AG20443 (cell line): ENCODE measurements at regions not wholly inside any gene's neighbourhood (a gene's known extent, or its start where the extent isn't known, plus 50 kb on each side); places are given as distances from the start of the nearest gene placed in this dataset.

Experiments
- DNase-seq: peaks from one replicate; pipeline ENCODE4 v3.0.0; 2012; ENCODE audit warnings: low spot score, mixed read lengths

GRCh38 chr18:27467073-27467472 is 282.0 kb upstream of the CHST9 start:
- no peak for DNase-seq

- no peak for DNase-seq
Observed at GRCh38 chr18:27461957-27462356, 276.8 kb upstream of the CHST9 start.

- DNase-seq = no peak
Observed at GRCh38 chr18:27449104-27449503, 264.0 kb upstream of the CHST9 start.

- DNase-seq = no peak
Observed at GRCh38 chr18:27447930-27448329, 262.8 kb upstream of the CHST9 start.

GRCh38 chr18:27447451-27447881 is 262.4 kb upstream of the CHST9 start:
- no peak for DNase-seq

- DNase-seq = no peak
Observed at GRCh38 chr18:27430595-27430994, 245.5 kb upstream of the CHST9 start.

GRCh38 chr18:27428716-27429475 is 243.8 kb upstream of the CHST9 start:
- DNase-seq = no peak

GRCh38 chr18:27428120-27428519 is 243.0 kb upstream of the CHST9 start:
- DNase-seq = no peak

GRCh38 chr18:27423581-27423980 is 238.5 kb upstream of the CHST9 start:
- no peak for DNase-seq

DNA sequence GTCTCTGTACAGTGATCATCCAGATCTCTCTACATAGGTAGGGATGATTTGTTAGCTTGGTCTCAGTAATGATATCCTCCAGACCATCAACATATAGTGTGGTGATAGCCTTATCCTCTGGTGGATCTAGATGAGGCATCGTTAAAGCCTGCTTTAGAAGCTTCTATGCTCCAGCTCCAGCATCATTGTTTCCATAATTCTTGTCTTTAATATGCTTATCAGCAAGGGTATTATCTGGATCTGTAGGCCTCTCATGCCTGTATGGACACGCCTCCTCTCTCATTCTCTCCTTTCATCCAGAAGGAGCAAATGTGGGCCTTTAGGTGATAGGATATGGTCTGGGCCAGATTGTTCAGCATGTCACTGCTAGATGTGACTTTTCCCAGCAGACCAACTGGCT is 234.5 kb upstream of the CHST9 start:
- DNase-seq = no peak

GRCh38 chr18:27415495-27415894 is 230.4 kb upstream of the CHST9 start:
- no peak for DNase-seq

DNA sequence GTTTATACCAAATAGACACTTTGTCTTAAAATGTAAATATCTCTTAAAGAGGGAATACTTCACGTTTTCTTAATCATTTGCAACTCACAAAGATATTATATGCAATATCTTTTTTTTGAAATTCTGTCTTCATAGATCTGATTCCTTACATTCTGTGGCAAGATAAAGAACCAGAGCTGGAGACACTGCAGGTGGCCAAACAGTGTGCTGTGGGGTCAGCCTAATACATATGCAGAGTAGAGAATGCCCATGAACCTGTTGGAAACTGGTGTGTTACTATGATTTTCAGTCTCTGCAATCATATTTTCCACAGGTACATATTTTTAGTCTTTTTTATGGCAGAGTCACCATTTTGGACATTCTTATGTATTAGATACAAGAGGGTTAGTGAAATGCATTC is 229.6 kb upstream of the CHST9 start:
- DNase-seq = no peak

- DNase-seq = peak; percentile 9
Observed at GRCh38 chr18:27413495-27414401, 228.6 kb upstream of the CHST9 start.

- DNase-seq = no peak
Observed at GRCh38 chr18:27412556-27412955, 227.4 kb upstream of the CHST9 start.

DNA sequence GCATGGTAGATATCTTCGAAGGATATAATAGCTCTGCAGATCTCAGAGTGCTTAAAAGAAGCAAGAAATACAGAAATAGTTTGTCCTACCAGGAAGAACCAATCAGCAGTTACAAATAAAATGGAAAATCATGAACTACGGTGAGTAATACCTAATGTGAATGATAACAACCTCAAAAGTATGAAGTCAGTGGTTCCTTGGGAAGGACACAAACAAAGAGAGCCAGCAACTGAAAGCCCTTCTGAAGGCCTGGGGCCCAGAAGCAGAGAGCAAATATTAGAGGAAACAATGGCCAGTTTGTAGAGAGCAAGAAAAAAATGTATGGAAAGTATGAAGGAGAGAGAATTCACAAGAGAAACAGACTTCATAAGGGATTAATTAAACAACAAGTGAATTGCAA is 226.8 kb upstream of the CHST9 start:
- no peak for DNase-seq

DNA sequence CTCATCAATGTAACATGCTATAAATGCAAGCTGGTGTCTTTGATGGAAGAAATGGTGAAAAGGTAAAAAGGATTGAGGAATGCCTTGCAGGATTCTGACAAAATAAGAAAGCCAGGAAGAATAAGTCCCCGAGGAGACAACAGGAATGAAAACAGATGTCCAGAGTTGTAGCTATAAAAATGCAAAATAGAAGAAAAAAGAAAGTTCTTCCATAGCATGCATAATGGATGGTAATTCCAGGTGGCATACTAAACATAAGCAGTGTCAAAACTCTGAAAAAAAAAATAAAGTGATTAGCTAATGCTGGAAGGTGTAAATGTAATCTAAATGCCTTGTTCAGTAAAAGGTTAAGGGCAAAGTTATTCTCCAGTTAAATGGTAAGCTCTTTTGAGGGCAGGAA is 225.9 kb upstream of the CHST9 start:
- no peak for DNase-seq

GRCh38 chr18:27404855-27405254 is 219.7 kb upstream of the CHST9 start:
- no peak for DNase-seq

GRCh38 chr18:27400001-27400400 is 214.9 kb upstream of the CHST9 start:
- DNase-seq = no peak

DNA sequence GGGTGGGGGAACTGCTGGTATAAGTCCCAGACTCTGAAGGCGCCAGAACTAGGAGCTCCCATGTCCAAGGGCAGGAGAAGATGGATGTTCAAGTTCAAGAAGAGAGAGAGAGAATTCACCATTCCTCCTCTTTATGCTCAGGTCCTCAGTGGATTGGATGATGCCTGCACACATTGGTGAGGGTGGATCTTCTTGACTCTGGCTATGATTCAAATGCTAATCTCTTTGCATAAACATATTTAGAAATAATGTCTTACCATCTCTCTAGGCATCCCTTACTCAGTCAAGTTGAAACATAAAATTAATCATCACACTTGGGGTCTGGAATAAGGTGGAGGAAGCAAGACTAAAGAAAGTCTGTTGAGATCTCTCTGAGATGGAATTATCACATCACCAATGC is 210.6 kb upstream of the CHST9 start:
- no peak for DNase-seq

DNA sequence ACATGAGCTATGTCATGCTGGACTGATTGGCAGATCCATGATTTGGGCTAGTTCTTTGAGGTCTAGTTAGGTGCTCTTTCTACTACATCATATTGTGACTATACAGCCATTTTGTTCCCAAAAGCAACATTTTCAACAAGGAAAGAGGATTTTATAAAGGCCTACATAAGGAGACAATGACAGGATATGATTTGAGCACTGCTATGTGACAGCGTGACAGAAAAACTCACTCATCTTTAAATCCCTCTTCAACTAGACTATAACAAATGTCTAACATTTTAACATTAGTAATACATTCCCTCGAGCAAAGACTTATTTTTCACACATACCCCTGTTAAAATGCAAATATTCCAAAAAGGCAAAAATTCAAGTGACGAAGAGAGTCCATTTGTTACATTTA is 209.6 kb upstream of the CHST9 start:
- no peak for DNase-seq

GRCh38 chr18:27382567-27383216 is 197.6 kb upstream of the CHST9 start:
- DNase-seq = no peak

DNA sequence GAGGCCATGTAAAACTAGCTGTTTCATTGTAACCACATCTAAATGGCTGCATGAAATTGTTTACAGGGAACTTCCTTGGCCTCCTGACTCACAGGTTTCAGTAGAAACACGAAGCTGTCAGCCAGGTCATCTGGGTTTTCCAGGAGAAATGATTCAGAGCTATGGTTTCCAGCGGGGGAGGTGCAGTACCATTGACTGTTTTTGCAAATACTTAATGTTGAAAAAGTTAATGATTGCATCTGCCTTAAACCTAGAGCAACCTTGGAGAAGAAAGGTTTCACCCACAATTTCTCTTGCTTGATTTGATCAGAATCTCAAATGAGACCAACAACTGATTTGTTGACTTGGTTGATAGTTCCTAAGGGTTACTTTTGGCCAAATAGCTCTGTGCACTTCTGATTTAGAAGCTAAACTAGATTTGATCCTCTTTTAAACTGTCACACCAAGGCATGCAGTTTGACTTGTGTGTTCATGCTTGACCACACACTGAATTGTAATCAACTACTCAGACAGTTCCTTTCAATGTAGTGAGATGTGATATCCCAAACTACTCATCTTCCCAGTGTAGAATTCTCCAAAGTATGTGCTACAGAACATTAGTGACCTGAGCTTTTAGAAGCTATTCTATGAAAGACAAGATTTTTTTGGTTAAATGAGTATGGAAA is 193.5 kb upstream of the CHST9 start:
- DNase-seq = no peak
